ENCODE measurements at regions not wholly inside any gene's neighbourhood (a gene's known extent, or its start where the extent isn't known, plus 50 kb on each side); places are given as distances from the start of the nearest gene placed in this dataset.

DNA sequence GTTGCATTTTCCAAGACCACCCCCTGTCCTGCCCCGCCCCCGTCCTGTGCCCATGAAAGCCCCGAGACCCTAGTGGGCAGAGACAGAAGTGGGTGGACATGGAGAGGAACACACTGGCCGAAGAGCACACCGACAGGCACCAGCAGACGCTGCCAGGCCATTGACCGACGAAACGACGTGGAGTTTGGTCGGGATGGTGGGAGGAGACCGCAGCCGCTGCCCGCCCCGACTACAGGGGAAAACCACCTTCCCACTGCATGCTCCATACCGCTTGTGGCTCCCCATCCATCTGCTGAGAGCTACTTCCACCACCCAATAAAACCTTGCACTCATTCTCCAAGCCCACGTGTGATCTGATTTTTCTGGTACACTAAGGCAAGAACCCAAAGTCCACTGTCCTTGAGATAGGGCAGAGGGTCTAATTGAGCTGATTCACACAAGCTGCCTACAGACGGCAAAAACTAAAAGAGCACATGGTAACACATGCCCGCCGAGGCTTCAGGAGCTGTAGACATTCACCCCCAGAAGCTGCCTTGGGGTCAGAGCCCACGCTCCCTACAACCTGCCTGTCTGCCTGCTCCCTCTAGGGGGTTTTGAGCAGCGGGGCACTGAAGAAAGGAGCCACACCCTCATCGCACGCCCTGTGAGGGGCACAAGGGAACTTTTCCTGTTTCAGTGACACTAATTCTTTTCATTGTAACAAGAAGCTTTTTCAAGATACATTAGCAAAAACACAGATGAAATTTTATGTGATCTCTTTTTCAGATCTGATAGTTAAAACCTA lies 81.2 kb upstream of the RAB3GAP2 start:
- Histone ChIP-seq H3K27me3 (no peaks in the 10 kb centered on the region), H3K36me3 (no peaks in the 10 kb centered on the region), H3K4me3 (no peak overlapping the region), H3K9me3 (no peaks in the 10 kb centered on the region), H3K27ac (no peak overlapping the region), H3K4me1 (no peaks in the 10 kb centered on the region)
- no peak for DNase-seq
- intact Hi-C loops (cut with DNase I) = no loop called here
- WGBS, 2 donors = 79 to 86% methylated on average over 13 to 18 of the region's 24 CpGs
- TF ChIP-seq POLR2A (IDR thresholded peaks at IDR 0.05) (no peak), CTCF (IDR thresholded peaks at IDR 0.05) (no peak)

DNA sequence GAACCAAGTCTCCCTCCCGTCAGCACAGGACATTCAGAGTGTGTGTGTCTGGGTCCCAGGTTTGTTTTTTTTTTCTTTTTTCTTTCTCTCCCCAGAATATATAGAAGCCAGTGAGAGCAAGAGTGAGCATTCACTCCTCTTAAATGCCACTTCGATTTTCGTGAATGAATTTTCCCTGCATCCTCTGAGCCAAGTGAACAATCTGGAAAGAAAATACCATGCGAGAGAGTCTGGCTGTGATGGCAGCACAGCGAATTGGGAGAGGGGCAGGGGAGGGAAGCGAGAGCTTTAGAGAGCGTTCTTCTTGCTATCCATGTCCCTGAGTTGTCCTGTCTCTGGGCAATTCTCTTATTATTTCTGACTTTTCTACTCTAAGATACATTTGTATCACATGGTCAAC lies 76.0 kb upstream of the RAB3GAP2 start:
- TF ChIP-seq POLR2A (IDR thresholded peaks at IDR 0.05) (no peak), CTCF (IDR thresholded peaks at IDR 0.05) (no peak)
- intact Hi-C loops (cut with DNase I) = no loop called here
- 80 to 85% methylated on average over 7 of the region's 7 CpGs for WGBS, 2 donors
- Histone ChIP-seq H3K36me3 (no peaks in the 10 kb centered on the region), H3K9me3 (no peaks in the 10 kb centered on the region), H3K27ac (no peak overlapping the region), H3K27me3 (no peaks in the 10 kb centered on the region), H3K4me3 (no peak overlapping the region), H3K4me1 (no peaks in the 10 kb centered on the region)
- DNase-seq = no peak

- Histone ChIP-seq H3K27ac (no peak overlapping the region), H3K9me3 (no peaks in the 10 kb centered on the region), H3K27me3 (no peaks in the 10 kb centered on the region), H3K4me1 (no peaks in the 10 kb centered on the region), H3K36me3 (no peaks in the 10 kb centered on the region), H3K4me3 (no peak overlapping the region)
- no peak for TF ChIP-seq POLR2A (IDR thresholded peaks at IDR 0.05)
- no peak for TF ChIP-seq CTCF (IDR thresholded peaks at IDR 0.05)
- intact Hi-C loops (cut with DNase I) = no loop called here
- 77 to 83% methylated on average over 6 to 8 of the region's 8 CpGs for WGBS, 2 donors
- DNase-seq = no peak
These were observed 75.5 kb upstream of the RAB3GAP2 start for GRCh38 chr1:220347654-220348175.

DNA sequence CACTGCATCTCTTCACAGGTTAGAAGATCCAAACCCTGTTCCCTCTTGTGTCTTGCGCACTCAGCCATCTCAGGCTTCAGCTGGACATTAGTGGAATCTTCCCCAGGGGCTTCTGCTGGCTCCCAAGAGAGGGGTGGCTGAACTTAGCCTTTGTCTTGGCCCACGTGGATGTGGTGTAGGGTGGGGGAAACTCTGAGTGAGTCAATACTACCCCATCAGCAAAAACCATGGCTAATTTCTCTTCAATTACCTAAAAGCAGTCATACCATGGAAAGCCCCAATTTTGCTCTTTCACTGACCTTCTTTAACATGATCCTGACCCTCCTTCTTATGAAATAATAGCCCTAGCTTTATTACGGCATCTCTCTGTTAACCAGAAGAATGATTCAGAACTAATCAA lies 72.5 kb upstream of the RAB3GAP2 start:
- no peaks in the 10 kb centered on the region for H3K36me3 ChIP-seq
- 79 to 98% methylated on average over 2 to 3 of the region's 3 CpGs for WGBS, 2 donors
- intact Hi-C loops (cut with DNase I) = no loop called here

More for the DNA sequence above, 72.5 kb upstream of the RAB3GAP2 start:
- no peak for DNase-seq
- no peak overlapping the region for H3K4me3 ChIP-seq
- TF ChIP-seq POLR2A (IDR thresholded peaks at IDR 0.05) (no peak), CTCF (IDR thresholded peaks at IDR 0.05) (no peak)
- H3K27ac ChIP-seq = no peak overlapping the region
- no peaks in the 10 kb centered on the region for H3K27me3 ChIP-seq
- H3K9me3 ChIP-seq = no peaks in the 10 kb centered on the region
- H3K4me1 ChIP-seq = no peaks in the 10 kb centered on the region

Measured in esophagus squamous epithelium (tissue), 5 donors.